Activated T-cell treated with anti-CD3 and anti-CD28 coated beads for 48 hours (primary cell): ENCODE measurements at regions not wholly inside any gene's neighbourhood (a gene's known extent, or its start where the extent isn't known, plus 50 kb on each side); places are given as distances from the start of the nearest gene placed in this dataset.

Experiments
- DNase-seq: peaks from one replicate; pipeline ENCODE4 v3.0.0-alpha.2; 2020; ENCODE audit warnings: low read depth

DNA sequence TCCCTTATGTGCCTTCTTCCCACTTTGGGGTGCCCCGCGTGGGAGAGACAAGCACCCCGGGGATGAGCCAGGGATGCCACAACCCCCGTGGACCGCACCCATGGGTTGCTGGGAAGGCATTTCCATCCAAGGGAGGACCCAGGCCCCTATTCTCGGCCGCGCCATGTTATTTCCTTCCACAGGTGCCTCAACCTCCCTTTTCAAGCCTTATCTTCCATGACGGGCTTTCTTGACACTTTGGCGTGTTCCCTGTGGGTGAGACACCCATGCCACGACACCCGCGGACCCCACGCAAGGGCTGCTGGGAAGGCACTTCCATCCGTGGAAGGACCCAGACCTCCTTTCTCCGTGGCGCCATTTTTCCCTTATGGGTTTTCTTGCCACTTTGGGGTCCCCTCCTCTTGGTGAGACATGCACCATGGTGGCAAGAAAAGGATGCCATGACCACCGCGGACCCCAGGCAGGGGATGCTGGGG, 269.2 kb downstream of the ALG10 start:
- no peak for DNase-seq

DNA sequence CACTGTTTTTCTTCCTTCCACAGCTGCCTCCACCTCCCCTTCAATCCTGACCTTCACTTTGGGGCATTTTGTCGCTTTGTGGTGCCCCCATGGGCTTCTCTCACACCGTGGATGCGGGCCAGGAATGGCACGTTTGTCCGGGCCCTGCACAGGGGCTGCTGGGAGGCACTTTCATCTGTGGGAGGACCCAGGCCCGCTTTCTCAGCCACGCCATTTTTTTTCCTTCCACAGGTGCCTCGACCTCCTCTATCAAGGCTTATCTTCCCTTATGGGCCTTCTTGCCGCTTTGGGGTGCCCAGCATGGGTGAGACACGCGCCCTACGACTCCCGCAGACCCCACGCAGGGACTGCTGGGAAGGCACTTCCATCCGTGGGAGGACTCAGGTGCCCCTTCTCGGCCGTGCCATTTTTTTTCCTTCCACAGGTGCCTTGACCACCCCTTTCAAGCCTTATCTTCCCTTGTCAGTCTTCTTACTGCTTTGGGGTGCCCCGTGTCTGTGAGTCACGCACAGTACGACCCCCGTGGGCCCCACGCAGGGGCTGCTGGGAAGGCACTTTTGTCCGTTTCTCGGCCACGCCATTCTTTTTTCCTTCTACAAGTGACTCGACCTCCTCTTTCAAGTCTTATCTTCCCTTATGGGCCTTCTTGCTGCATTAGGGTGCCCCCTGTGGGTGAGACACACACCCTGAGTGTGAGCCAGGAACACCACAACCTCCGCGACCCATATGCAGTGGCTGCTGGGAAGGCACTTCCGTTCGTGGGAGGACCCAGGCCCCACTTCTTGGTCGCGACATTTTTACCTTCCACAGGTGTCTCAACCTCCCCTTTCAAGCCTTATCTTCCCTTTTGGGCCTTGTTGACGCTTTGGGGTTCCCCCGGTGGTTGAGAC, 270.7 kb downstream of the ALG10 start:
- DNase-seq = no peak

DNA sequence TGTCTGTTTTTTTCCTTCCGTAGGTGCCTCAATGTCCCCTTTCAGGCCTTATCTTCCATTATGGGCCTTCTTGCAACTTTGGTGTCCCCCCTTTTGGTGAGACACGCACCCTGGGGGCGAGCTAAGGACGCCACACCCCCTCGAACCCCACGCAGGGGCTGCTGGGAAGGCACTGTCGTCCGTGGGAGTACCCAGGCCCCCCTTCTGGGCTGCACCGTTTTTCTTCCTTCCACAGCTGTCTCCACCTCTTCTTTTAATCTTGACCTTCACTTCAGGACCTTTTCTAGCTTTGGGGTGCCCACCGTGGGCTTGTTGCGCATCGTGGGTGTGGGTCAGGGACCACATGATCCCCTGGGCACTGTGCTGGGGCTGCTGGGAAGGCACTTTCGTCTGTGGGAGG, 271.8 kb downstream of the ALG10 start:
- no peak for DNase-seq

DNA sequence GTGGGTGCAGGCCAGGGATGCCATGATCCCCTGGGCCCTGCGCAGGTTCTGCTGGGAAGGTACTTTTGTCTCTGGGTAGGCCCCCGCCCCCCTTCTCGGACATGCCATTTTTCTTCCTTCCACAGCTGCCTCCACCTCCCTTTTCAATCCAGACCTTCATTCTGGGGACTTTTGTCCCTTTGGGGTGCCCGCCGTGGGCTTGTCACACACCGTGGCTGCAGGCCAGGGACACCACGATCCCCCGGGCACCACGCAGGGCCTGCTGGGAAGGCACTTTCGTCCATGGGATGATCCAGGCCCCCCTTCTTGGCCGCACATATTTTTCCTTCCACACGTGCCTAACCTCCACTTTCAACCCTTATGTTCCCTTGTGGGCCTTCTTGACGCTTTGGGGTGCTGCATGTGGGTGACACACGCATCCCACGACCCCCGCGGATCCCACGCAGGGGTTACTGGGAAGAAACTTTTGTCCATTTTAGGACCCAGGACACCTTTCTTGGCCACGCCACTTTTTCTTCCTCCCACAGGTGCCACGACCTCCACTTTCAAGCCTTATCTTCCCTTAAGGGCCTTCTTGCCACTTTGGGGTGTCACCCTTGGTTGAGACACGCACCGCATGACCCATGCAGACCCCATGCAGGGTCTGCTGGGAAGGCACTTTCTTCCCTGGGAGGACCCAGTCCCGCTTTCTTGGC, 272.5 kb downstream of the ALG10 start:
- no peak for DNase-seq

DNA sequence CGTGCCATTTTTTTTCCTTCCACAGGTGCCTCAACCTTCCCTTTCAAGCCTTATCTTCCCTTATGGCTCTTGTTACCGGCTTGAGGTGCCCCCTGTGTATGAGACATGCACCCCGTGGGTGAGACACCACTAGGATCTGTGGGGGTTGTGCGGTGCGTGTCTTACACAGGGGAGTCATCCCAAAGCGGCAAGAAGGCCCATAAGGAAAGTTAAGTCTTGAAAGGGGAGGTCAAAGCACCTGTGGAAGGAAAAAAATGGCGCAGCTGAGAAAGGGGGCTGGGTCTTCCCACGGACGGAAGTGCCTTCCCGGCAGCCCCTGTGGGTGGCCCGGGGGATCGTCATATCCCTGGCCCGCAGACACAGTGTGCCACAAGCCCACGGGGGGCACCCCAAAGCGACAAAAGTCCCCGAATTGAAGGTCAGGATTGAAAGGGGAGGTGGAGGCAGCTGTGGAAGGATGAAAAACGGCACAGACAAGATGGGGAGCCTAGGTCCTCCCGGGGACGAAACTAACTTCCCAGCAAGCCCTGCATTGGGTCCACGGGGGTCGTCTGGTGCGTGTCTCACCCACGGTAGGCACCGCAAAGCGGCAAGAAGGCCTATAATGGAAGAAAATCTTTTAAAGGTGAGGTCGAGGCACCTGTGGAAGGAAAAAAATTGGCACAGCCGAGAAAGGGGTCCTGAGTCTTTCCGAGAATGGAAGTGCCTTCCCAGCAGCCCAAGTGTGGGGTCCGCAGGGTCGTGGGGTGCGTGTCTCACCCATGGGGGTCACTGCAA, 273.3 kb downstream of the ALG10 start:
- DNase-seq = no peak

DNA sequence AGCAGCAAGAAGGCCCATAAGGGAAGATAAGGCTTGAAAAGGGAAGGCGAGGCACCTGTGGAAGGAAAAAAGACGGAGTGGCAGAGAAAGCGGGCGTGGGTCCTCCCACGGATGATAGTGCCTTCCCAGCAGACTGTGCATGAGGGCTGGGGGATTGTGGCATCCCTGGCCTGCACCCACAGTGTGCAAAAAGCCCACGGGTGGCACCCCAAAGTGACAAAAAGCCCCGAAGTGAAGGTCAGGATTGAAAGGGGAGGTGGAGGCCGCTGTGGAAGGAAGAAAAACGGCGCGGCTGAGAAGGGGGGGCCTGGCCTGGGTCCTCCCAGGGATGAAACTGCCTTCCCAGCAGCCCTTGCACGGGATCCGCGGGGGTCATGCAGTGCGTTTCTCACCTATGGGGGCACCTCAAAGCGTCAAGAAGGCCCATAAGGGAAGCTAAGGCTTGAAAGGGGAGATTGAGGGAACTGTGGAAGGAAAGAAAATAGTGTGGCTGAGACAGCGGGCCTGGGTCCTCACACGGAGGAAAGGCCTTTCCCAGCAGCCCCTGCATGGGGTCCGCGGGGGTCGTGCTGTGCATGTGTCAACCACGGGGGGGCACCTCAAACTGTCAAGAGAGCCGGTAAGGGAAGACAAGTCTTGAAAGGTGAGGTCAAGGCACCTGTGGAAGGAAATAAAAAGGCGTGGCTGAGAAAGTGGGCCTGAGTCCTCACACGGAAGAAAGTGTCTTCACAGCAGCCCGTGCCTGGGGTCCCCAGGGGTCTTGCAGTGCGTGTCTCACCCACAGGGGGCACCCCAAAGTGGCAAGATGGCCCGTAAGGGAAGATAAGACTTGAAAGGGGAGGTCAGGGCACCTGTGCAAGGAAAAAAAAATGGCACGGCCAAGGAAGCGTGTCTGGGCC, 274.1 kb downstream of the ALG10 start:
- DNase-seq = no peak

DNA sequence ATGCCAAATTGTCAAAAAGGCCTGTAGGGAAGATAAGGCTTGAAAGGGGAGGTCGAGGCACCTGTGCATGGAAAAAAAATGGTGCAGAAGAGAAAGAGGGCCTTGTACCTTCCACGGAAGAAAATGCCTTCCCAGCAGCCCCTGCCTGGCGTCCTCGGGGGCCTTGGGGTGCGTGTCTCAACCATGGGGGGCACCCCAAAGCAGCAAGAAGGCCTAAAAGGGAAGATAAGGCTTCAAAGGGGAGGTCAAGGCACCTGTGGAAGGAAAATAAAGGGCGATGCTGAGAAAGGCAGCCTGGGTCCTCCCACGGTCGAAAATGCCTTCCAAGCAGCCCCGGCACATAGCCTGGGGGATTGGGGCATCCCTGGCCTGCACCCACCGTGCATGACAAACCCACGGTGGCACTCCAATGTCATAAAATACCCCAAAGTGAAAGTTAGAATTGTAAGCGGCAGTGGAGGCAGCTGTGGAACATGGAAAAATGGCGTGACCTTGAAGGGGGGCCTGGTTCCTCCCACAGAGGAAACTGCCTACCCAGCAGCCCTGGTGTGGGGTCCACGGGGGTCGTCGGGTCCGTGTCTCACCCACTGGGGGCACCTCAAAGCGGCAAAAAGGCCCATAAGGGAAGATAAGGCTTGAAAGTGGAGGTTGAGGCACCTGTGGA, 275.0 kb downstream of the ALG10 start:
- no peak for DNase-seq

DNA sequence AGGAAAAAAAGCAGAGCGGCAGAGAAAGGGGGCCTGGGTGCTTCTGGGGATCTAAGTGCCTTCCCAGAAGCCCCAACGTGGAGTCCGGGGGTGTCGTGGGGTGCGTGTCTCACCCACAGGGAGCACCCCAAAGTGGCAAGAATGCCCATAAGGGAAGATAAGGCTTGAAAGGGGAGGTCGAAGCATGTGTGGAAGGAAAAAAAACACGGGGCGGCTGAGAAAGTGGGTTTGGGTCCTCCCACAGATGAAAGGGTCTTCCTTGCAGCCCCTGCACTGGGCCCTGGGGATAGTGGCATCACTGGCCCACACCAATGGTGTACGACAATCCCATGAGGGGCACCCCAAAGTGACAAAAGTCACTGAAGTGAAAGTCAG, 275.5 kb downstream of the ALG10 start:
- DNase-seq = no peak

DNA sequence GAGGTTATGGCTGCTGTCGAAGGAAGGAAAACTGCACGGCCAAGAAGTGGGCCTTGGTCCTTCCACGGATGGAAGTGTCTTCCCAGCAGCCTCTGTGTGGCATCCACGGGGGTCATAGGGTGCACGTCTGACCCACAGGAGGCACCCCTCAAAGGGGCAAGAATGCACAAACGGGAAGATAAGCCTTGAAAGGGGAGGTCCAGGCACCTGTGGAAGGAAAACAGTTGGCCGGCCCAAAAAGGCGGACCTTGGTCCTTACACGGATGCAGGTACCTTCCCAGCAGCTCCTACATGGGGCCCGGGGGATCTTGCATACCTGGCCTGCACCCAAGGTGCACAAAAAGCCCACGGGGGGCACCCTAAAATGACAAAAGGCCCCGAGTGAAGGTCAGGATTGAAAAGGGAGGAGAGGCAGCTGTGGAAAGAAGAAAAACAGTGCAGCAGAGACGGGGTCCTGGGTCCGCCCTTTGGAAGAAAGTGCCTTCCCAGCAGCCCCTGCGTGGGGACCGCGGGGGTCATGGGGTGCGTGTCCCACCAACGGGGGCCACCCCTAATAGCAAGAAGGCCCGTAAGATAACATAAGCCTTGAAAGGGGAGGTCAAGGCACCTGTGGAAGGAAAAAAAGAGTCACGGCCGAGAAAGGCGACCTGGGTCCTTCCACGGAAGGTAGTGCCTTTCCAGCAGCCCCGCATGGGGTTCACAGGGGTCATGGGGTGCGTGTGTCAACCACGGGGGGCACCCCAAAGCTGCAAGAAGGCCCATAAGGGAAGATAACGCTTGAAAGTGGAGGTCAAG, 276.1 kb downstream of the ALG10 start:
- no peak for DNase-seq

DNA sequence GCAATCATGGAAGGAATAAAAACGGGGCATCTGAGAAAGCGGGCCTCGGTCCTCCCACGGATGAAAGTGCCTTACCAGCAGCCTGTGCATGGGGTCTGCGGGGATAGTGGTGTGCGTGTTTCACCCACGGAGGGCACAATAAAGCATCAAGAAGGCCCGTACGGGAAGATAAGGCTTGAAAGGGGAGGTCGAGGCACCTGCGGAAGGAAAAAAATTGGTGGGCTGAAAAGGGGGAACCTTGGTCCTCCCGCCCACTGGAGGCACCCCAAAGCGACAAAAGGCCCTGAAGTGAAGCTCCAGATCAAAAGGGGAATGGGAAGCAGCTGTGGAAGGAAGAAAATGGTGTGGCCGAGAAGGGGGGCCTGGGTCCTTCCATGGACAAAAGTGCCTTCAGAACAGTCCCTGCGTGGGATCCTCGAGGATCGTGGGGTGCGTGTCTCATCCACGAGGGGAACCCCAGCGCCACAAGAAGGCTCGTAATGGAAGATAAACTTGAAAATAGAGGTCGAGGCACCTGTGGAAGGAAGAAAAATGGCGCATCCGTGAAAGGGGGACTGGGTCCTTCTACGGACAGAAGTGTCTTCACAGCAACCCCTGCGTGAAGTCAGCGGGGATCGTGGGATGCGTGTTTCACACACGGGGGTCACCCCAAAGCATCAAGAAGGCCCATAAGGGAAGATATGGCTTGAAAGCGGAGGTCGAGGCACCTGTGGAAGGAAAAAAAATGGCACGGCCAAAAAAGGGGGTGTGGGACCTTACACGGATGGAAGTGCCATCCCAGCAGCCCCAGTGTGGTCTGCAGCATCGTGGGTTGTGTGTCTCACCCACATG, 276.9 kb downstream of the ALG10 start:
- DNase-seq = no peak

DNA sequence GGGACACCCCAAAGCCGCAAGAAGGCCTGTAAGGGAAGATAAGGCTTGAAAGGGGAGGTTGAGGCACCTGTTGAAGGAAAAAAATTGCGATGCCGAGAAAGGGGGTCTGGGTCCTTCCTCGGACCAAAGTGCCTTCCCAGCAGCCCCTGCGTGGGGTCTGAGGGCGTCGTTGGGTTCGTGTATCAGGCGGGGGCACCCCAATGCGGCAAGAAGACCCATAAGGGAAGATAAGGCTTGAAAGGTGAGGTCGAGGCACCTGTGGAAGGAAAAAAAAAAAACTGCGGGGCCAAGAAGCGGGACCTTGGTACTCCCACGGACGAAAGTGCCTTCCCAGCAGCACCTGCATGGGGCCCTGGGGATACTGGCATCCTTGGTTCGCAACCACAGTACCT, 277.5 kb downstream of the ALG10 start:
- no peak for DNase-seq

DNA sequence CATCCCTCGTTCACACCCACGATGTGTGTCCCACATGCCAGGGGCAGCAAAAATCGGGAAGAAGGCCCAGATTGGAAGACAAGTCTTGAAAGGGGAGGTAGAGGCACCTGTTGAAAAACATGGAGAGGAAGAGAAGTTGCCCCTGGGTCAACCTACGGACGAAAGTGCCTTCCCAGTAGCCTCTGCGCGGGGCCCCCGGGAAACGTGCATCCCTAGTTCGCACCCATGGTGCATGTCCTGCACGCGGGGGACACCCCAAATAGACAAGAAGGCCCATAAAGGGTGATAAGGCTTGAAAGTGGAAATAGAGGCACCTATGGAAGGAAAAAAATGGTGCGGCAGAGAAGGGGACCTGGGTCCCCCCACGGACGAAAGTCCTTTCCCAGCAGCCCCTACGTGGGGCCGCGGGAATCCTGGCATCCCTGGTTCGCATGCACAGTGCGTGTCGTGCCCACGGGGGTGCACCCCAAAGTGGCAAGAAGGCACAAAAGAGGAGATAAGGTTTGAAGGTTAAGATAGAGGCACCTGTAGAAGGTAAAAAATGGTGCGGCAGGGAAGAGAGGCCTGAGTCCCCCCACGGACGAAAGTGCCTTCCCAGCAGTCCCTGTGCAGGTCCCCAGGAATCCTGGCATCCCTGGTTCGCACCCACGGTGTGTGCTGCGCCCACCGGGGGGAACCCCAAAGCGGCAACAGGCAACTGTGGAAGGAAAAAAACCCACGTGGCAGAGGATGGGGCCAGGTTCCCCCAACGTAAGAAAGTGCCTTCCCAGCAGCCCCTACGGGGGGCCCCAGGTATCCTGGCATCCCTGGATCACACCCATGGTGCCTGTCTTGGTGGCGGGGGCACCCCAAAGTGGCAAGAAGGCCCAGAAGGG, 278.3 kb downstream of the ALG10 start:
- no peak for DNase-seq

DNA sequence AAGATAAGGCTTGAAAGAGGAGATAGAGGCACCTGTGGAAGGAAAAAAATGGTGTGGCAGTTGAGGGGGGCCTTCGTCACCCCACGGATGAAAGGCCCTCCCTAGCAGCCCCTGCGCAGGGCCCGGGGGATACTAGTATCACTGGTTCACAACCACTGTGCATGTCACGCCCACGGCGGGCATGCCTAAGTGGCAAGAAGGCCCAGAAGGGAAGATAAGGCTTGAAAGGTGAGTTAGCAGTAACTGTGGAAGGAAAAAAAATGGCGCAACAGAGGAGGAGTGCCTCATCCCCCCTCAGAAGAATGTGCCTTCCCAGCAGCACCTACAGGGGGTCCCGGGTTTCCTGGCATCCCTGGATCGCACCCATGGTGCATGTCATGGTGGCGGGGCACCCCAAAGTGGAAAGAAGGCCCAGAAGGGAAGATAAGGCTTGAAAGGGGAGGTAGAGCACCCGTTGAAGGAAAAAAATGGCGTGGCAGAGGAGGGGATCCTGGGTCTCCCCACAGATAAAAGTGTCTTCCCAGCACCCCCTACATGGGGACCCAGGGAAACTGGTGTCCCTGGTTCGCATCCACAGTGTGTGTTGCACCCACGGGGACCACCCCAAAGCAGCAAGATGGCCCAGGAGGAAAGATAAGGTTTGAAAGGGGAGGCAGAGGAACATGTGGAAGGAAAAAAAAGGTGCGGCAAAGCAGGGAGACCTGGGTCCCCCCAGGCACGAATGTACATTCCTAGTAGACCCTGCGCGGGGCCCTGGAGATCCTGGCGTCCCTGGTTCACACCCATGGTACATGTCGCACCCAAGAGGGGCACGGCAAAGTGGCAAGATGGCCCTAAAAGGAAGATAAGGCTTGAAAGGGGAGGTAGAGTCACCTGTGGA, 279.2 kb downstream of the ALG10 start:
- DNase-seq = no peak

DNA sequence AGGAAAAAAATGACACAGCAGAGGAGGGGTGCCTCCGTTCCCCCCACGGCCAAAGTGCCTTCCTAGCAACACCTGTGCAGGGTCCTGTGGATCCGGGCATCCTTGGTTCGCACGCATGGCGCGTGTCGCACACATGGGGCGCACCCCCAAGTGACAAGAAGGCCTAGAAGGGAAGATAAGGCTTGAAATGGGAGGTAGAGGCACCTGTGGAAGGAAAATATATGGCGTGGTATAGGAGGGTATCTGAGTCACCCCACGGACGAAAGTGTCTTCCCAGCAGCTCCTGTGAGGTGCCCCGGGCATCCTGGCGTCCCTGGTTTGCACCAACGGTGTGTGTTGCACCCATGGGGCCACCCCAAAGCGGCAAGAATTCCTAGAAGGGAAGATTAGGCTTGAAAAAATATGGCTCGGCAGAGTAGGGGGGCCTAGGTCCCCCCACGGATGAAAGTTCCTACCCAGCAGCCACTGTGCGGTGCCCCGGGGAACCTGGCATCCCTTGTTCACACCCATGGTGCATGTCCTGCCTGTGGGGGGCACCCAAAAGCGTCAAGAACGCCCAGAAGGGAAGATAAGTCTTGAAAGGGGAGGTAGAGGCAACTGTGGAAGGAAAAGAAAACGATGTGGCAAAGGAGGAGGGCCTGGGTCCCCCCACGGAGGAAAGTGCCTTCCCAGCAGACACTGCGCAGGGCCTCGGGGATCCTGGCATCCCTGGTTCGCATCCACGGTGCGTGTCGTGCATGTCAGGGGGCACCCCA, 280.0 kb downstream of the ALG10 start:
- DNase-seq = no peak

DNA sequence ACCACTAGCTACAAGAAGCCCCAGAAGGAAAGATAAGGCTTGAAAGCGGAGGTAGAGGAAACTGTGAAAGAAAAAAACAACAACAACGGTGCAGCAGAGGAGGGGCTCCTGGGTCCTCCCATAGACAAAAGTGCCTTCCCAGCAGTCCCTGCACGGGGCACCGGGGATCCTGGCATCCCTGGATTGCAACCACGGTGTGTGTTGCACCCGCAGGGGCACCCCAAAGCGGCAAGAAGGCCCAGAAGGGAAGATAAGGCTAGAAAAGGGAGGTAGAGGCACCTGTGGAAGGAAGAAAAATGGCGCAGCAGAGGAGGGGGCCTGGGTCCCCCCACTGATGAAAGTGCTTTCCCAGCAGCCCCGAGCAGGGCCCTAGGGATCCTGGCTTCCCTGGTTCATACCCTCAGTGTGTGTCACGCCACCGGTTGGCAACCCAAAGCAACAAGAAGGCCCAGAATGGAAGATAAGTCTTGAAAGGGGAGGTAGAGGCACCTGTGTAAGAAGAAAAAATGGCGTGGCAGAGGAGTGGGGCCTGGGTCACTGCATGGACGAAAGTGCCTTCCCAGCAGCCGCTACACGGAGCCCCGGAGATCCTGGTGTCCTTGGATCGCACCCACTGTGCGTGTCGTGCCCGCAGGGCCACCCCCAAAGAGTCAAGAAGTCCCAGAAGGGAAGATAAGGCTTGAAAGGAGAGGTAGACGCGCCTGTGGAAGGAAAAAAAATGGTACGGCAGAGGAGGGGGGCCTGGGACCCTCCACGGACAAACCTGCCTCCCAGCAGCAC, 281.0 kb downstream of the ALG10 start:
- DNase-seq = no peak

DNA sequence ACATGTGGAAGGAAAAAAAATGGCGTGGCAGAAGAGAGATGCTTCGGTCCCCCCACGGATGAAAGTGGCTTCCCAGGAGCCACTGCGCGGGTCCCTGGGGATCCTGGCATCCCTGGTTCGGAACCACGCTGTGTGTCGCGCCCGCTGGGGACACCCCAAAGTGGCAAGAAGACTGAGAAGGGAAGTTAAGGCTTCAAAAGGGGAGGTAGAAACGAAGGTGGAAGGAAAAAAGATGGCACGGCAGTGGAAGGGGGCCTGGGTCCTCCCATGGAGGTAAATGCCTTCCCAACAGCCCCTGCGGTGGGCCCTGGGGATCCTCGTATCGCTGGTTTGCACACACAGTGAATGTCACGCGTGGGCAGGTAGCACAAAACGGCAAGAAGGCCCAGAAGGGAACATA, 281.7 kb downstream of the ALG10 start:
- no peak for DNase-seq
